ENCODE measurements at regions not wholly inside any gene's neighbourhood (a gene's known extent, or its start where the extent isn't known, plus 50 kb on each side); places are given as distances from the start of the nearest gene placed in this dataset.
"Not testable (repeated sequence)": the region's sequence is repeated elsewhere in the genome, so short reads cannot be mapped to it uniquely, and the experiment has no call there.

DNA sequence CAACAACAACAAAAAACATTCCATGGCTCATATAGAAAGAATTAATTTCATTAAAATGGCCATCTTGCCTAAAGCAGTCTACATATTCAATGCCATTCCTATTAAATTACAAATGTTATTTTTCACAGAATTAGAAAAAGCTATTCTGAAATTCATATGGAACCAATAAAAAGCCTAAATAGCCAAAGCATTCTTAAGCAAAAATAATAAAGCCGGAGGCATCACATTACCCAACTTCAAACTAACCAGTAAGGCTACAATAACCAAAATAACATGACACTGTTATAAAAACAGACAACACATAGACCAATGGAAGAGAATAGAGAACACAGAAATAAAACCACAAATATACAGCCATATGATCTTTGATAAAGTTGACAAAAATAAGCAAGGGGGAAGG is 330.4 kb downstream of the KIF20B start:
- no peak for DNase-seq (ENCODE audit: low spot score)

DNA sequence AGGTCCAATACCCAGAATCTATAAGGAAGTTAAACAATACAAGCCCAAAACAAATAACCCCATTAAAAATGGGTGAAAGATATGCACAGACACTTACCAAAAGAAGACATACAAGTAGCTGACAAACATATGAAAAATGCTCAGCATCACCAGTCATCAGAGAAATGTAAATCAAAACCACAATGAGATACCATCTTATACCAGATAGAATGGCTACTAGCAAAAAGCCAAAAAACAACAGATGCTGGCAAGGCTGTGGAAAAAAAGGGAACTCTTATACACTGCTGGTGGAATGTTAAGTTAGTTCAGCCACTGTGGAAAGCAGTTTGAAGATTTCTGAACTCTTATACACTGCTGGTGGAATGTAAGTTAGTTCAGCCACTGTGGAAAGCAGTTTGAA is 331.1 kb downstream of the KIF20B start:
- DNase-seq (ENCODE audit: low spot score): no peak

DNA sequence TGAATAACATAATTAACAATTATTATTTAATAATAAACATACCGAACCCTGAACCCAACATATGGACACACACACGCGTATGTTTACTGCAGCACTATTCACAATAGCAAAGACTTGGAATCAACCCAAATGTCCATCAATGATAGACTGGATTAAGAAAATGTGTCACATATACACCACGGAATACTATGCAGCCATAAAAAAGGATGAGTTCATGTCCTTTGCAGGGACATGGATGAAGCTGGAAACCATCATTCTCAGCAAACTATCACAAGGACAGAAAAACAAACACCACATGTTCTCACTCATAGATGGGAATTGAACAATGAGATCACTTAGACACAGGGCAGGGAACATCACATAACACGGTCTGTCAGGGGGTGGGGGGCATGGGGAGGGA is 333.5 kb downstream of the KIF20B start:
- DNase-seq (ENCODE audit: low spot score): not testable (repeated sequence)

DNA sequence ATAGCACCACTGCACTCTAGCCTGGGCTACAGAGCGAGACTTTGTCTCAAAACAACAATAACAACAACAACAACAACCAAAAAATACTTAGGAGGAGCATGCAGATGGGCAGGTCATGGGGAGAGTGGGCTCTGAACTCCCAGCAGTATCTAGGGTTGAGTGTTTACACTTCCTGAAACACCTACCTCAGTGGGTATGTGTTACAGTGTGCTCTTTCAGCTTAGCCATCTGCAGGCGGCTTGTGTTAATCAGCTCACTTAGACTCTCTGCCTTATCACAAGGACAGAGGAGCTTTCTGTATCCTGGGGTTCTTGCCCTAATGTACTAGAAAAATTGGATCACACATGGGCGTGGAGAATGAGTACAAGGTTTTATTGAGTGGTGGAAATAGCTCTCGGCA is 340.2 kb downstream of the KIF20B start:
- DNase-seq (ENCODE audit: low spot score): no peak

DNA sequence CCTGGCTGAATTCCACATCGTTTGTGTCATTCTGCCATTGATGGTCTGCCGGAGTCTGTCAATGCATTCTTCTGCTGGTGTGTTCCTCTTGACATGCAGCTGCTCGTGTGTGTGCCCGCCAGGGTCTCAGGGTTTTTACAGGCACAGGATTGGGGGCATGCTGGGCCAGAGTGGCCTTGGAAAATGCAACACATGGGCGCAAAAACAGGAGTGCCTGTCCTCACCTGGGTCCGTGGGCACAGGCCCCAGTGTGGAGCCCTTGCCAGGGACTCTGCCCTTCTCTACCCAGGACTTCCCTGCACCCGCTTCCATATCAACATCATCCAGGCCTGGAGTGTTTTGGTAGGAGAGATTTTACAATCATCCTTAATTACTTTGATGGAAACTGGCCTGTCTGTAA is 340.7 kb downstream of the KIF20B start:
- DNase-seq (ENCODE audit: low spot score): no peak

DNA sequence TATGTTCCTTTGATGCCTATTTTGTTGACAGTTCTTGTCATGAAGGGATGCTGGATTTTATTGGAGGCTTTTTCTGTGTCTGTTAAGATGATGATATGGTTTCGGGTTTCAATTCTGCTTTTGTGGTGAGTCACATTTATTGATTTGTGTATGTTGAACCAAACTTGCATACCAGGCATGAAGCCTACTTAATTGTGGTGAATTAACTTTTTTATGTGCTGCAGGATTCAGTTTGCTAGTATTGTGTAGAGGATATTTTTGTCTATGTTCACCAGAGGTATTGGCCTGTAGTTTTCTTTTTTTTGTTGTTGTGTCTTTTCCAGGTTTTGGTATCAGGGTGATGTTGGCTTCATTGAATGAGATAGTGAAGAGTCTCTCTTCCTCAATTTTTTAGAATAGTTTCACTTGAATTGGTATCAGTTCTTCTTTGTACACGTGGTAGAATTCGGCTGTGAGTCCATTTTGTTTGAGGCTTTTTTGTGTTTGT is 345.9 kb downstream of the KIF20B start:
- no peak for DNase-seq (ENCODE audit: low spot score)

DNA sequence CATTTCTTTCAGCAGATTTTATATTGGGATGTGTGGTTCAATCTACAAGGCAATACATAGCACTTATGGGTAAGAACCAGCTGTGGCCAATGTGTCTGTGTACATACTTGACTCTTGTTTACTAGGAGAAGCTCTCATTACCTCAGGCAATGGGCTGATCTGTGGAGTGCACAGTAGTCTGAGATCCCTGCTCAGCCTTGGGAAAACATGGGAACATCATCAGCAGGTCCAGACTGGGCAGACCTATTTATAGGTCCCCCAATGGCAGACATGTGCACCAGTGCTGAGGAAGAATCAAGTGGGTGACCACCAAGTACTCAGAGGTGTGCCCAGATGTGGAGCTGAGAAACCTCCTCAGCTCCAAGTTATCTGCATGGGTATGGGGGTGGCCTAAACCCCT is 349.7 kb downstream of the KIF20B start:
- DNase-seq (ENCODE audit: low spot score): no peak

DNA sequence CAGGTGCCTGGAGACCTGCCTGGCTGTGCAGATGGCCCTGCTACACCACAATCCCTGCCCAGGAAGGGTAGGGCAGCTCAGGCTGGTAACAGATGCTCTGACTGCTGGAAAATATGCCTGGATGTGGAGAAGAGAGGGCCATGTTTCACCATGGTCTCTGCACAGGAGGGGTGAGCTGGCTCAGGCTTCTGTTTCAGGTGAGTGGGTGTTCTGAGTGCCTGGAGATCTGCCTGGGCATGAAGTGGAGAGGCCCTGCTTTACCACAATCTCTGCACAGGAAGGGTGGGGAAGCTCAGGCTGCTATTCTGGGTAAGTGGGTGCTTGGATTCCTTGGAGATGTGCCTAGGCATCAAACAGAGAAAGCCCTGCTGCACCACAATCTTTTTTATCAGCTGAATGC is 350.1 kb downstream of the KIF20B start:
- DNase-seq (ENCODE audit: low spot score): no peak

DNA sequence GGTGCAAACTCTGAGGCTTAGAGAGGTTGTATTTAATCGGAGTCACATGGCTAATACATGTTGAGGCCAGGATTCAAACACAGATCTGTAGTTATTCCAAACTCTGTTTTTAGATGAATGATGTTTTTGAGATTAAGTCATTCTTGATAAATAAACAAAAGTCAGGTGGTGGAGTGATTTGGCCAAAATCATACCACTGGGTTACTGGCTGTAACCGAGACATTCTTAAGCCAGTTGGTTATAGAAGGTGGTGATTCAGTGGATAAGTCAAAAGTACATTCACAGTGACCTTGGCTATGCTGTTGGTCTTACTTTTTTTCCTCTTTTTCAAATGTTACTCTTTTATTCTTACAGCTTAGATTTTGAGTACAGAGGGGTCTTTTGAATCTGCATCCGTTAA is 361.4 kb downstream of the KIF20B start:
- no peak for DNase-seq (ENCODE audit: low spot score)

DNA sequence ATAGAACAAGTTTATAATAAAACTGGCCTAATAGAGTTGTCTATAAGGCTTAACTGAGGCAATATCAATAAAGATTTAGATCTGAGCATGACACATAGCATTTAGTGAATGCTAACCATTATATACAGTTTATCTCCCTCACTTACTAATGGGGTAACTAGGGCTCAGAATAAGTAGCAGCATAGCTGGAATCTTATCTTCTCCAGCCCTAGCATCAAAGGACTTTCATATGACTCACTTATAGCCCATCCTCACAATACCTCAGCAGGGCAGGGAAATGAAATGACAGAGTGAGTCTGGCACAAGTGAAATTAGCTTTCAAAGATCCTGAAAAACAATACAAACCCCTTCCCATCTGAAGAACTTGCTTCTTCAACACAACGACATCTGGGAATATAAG is 362.9 kb downstream of the KIF20B start:
- DNase-seq (ENCODE audit: low spot score): no peak

DNA sequence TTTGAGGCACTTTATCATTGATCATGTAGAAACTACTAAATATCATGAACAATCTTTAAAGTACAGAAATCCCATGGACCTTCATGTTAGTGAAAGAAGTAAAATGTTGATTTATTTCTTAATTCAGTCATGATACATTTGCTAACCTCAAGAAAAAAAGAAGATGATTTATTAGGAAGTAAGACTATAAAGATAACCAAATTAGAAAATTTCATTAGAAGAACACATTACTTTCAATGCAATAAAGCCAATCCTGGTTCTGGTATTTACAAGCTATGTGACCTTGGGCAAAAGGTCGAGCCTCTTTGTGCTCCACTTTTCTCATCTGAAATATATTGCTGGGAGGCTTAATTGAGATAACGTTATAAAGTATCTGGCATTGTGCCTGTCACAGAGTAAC is 365.0 kb downstream of the KIF20B start:
- no peak for DNase-seq (ENCODE audit: low spot score)

DNA sequence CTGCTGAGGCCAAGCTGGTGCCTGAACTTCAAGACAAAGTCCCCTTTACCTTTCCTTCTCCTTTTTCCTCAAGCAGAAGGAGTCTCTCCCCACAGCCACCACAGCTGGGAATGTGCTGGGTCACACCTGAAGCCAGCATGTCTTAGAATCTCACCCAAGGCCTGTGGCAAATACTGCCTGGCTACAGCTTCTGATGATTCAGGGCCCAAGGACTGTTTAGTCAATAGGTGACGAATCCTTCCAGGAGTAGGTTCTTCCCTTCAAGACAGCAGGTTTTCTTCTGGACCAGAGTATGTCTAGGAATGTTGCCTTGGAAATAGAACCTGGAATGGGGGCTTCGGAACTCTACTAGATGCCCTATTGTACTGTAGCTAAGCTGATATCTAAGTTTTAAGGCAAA is 374.6 kb downstream of the KIF20B start:
- no peak for DNase-seq (ENCODE audit: low spot score)

DNA sequence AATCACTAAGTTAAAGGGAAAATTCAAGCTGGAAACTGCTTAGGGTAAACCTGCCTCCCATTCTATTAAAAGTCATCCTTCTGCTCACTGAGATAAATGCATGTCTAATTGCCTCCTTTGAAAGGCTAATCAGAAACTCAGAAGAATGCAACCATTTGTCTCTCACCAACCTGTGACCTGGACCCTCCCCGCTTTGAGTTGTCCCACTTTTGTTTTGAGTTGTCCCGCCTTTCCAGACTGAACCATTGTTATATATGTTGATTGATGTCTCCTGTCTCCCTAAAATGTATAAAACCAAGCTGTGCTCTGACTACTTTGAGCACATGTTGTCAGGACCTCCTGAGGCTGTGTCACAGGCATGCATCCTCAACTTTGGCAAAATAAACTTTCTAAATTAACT is 378.4 kb downstream of the KIF20B start:
- DNase-seq (ENCODE audit: low spot score): no peak

DNA sequence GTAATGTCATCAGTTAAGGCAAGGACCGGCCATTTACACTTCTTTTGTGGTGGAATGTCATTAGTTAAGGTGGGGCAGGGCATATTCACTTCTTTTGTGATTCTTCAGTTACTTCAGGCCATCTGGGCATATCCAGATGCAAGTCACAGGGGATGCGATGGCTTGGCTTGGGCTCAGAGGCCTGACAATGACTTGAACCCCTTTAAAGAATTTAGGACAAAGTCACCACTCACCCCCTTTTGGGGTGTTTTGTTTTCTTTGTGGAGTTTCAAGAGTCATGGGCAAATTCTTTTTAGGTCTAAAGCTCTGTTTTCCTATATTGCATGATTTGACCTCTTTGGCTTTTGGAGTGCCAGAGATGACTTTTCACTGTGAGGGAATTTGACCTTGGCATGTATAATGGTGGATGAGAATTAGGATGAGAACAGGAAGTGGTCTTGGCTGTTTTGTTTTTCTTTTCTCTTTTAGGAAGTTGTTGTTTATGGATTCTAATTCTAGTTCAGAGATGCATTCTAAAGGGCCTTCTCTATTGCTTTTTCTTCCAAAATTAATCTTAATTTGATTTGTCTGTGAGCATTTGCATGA is 385.3 kb downstream of the KIF20B start:
- not testable (repeated sequence) for DNase-seq (ENCODE audit: low spot score)

DNA sequence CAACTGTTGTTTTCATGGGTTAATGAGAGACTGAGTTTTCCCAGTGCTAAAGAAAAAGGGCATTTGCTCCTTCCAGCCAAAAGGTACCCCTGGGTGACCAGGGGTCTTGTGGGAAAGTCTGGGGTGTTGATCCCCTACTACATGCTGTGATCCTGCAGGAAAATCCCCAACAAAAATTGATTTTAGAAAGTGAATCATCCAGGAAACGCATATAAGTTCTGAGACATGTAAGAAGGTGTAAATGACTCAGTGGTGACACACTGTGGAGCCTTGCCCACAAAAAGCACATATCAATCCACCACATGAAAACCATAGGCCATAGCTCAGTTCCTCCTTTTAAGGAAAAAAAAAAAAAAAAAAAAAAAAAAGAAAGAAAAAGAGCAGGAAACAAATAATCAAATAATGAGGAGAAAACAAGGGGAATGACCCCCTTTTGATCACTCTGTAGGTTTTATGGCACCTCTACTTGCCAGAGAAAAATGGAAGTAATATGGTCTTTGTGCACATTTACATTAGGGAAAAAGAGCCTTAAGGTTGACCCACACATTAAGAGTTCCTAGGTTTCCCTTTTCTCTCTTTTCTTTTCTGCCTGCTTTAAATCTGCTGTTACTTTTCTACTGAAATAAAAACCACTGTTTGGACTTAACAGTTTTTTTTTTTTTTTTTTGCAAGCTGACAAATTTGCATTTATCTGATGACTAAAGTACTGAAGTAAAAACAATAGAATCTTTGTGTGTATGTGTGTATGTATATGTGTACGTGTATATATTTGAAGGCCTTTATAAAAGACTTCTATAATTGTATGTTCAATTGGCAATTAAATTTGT is 386.0 kb downstream of the KIF20B start:
- DNase-seq (ENCODE audit: low spot score): no peak

DNA sequence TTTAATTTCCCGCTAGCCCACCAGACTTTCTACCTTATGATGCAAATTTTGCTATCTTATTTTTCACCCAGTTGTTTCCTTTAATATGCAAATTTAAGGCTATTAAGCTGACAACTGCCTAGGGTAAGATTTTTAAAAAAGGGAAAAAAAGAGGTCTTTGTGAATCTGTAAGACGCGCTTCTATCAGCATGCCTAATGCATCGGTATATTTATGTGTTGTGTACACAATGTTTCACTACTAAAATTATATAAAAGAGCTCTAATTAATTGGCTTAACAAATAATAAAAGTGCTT is 386.6 kb downstream of the KIF20B start:
- no peak for DNase-seq (ENCODE audit: low spot score)

DNA sequence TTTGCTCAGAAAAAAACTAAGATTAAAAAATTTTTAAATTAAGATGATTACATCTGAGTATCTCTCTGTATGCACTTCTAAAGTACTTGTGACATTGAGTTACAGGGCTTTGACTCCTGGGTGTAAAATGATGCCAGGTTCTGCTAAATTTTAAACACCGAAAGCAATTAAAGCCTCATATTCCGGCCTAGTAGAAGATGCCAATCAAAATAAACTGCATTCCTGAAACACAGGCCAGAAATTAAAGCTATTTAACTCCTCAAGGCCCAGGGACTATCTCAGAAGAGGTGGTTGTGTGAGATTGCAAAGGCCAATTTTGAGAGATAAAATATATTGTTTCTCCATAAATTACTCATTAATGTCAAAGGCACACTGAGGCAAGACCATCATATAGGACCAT is 388.3 kb downstream of the KIF20B start:
- no peak for DNase-seq (ENCODE audit: low spot score)

DNA sequence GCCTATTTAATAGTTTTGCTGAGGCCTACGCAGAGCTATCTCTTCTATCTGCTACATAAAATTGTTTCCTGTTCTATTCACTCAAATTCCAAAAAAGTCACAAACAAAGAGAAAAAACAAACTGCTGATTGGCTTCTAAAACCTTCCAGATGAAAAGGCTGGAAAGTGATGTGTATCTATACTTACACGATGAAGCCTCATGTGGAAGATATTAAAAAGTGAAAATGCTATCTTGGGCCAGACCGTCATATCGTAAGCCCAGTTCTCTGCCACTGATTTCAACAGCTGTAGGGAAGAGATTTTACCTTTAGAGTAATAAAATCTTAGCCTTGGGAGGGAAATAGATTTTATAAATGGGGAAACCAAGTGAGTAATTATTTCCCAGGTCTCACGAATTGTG is 394.8 kb downstream of the KIF20B start:
- no peak for DNase-seq (ENCODE audit: low spot score)

DNA sequence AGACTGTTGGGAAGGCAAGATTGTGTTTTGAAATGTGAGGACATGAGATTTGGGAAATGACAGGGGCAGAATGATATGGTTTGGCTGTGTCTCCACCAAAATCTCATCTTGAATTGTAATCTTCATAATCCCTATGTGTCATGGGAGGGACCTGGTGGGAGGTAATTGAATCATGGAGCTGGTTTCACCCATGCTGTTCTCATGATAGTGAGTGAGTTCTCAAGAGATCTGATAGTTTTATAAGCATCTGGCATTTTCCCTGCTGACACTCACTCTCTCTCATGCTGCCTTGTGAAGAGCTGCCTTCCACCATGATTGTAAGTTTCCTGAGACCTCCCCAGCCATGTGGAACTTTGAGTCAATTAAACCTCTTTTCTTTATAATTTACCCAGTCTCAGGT is 406.2 kb downstream of the KIF20B start:
- not testable (repeated sequence) for DNase-seq (ENCODE audit: low spot score)

DNA sequence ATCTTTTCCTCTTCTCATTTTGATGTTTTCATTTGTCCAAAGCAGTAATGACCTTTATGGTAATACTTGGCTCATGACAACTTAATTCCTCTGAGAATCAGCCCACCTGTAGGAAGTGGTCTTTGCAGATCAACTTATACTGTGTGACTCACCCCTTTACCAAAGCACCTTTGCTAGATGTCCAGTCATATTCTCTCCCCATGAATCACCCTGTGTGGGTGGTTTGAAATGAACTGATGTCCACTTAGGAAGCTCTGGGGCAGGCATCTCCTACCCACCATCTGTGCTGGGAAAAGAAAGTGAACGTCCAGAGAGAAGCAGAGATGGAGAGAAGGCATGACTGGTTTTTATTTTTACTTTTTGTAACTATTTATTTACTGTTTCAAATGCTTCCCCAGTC is 410.3 kb downstream of the KIF20B start:
- DNase-seq (ENCODE audit: low spot score): no peak

DNA sequence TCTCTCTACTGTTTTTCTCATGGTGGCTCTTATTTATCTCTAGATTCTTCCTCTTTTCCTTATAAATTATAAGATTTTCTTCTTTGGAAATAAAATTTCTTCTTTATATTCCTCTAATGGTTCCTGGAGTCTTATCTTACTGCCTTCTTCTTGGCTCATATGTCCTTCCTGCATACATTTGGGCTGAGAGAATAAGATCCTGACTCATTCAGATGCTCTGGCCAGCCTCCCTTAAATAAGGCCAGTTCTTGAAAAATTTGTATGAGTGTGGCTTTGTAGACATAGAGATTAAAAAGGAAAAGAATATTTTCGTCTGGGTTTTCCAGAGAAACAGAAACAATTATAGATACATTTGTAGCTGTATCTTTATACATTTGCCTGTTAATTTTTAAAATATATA is 411.3 kb downstream of the KIF20B start:
- DNase-seq (ENCODE audit: low spot score): no peak

DNA sequence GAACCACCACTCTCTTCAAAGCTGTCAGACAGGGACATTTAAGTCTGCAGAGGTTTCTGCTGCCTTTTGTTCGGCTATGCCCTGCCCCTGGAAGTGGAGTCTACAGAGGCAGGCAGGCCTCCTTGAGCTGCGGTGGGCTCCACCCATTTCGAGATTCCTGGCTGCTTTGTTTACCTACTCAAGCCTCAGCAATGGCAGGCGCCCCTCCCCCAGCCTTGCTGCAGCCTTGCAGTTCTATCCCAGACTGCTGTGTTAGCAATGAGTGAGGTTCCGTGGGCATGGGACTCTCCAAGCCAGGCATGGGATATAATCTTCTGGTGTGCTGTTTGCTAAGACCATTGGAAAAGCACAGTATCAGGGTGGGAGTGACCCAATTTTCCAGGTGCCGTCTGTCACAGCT is 417.2 kb downstream of the KIF20B start:
- DNase-seq (ENCODE audit: low spot score): not testable (repeated sequence)

DNA sequence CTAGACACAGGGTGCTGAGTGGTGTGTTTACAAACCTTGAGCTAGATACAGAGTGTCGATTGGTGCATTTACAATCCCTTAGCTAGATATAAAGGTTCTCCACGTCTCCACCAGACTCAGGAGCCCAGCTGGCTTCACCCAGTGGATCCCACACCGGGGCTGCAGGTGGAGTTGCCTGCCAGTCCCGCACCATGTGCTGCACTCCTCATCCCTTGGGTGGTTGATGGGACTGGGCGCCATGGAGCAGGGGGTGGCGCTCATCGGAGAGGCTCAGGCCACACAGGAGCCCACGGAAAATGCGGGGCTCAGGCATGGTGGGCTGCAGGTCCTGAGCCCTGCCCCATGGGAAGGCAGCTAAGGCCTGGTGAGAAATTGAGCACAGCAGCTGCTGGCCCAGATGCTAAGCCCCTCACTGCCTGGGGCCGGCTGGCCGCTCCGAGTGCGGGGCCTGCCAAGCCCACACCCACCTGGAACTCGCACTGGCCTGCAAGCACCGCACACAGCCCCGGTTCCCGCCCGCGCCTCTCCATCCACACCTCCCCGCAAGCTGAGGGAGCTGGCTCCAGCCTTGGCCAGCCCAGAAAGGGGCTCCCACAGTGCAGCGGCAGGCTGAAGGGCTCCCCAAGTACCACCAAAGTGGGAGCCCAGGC is 418.4 kb downstream of the KIF20B start:
- not testable (repeated sequence) for DNase-seq (ENCODE audit: low spot score)

Measured in GM03348 (cell line).